ENCODE measurements at regions not wholly inside any gene's neighbourhood (a gene's known extent, or its start where the extent isn't known, plus 50 kb on each side); places are given as distances from the start of the nearest gene placed in this dataset.

- no peak overlapping the region for H3K27ac ChIP-seq
- no peaks in the 10 kb centered on the region for H3K36me3 ChIP-seq
- intact Hi-C loops (cut with DNase I): no loop called here
- DNase-seq: no peak
- no peak overlapping the region for H3K4me3 ChIP-seq
- H3K4me1 ChIP-seq: no peaks in the 10 kb centered on the region
- TF ChIP-seq CTCF (IDR thresholded peaks at IDR 0.05): no peak
- peaks cover 0 to 20% (median 0%) of the 10 kb centered on the region in 7 donors for H3K27me3 ChIP-seq
- H3K9me3 ChIP-seq: no peaks in the 10 kb centered on the region
- ATAC-seq: no peak
These were observed 153.8 kb upstream of the UBL3 start for GRCh38 chr13:30004204-30004603.

- intact Hi-C loops (cut with DNase I): no loop called here
- Histone ChIP-seq H3K4me1 (no peaks in the 10 kb centered on the region), H3K9me3 (no peaks in the 10 kb centered on the region), H3K36me3 (no peaks in the 10 kb centered on the region), H3K27ac (no peak overlapping the region), H3K4me3 (no peak overlapping the region), H3K27me3 (peaks cover 0 to 5% (median 0%) of the 10 kb centered on the region in 7 donors)
- 59 to 62% methylated on average over 1 of the region's 1 CpG for WGBS, 2 donors
- ATAC-seq (no peak), DNase-seq (no peak)
- TF ChIP-seq CTCF (IDR thresholded peaks at IDR 0.05): no peak
These were observed 152.2 kb upstream of the UBL3 start for GRCh38 chr13:30002577-30002976.

- Histone ChIP-seq H3K9me3 (no peaks in the 10 kb centered on the region), H3K4me1 (no peaks in the 10 kb centered on the region), H3K27me3 (peaks cover 0 to 14% (median 0%) of the 10 kb centered on the region in 7 donors), H3K4me3 (no peak overlapping the region), H3K36me3 (no peaks in the 10 kb centered on the region), H3K27ac (no peak overlapping the region)
- WGBS, 2 donors: 81 to 84% methylated on average over 11 of the region's 11 CpGs
- ATAC-seq (no peak), DNase-seq (no peak)
- TF ChIP-seq CTCF (IDR thresholded peaks at IDR 0.05): no peak
- intact Hi-C loops (cut with DNase I): no loop called here
These were observed 150.0 kb upstream of the UBL3 start for GRCh38 chr13:30000370-30000765.

- DNase-seq (no peak), ATAC-seq (no peak)
- H3K9me3 ChIP-seq: no peaks in the 10 kb centered on the region
- no peak for TF ChIP-seq CTCF (IDR thresholded peaks at IDR 0.05)
- no peaks in the 10 kb centered on the region for H3K4me1 ChIP-seq
- no peaks in the 10 kb centered on the region for H3K36me3 ChIP-seq
- peaks cover 0 to 10% (median 0%) of the 10 kb centered on the region in 7 donors for H3K27me3 ChIP-seq
- WGBS, 2 donors: 86 to 87% methylated on average over 18 of the region's 18 CpGs
- H3K4me3 ChIP-seq: no peak overlapping the region
- H3K27ac ChIP-seq: no peak overlapping the region
- intact Hi-C loops (cut with DNase I): no loop called here
These were observed 149.3 kb upstream of the UBL3 start for GRCh38 chr13:29999492-30000369.
